HEK293 (cell line): ENCODE measurements at regions not wholly inside any gene's neighbourhood (a gene's known extent, or its start where the extent isn't known, plus 50 kb on each side); places are given as distances from the start of the nearest gene placed in this dataset.

Experiments
- CTCF ChIP-seq: fragments of 450-650 bp; formaldehyde crosslinking; IDR thresholded peaks from 2 replicates; pipeline ENCODE4 v1.5.1; 2016; ENCODE audit warnings: missing biosample characterization, missing genetic modification characterization
- HOXA7 ChIP-seq: sonication (generic); formaldehyde crosslinking; IDR thresholded peaks from 2 replicates; pipeline ENCODE4 v1.8.1; 2022; ENCODE audit warnings: missing genetic modification reagents, borderline replicate concordance
- KLF16 ChIP-seq: fragments of 450-650 bp; formaldehyde crosslinking; IDR thresholded peaks from 2 replicates; pipeline ENCODE4 v1.5.1; 2017; ENCODE audit warnings: missing biosample characterization, missing genetic modification characterization
- REST ChIP-seq: fragments of 450-650 bp; formaldehyde crosslinking; IDR thresholded peaks from 2 replicates; pipeline ENCODE4 v1.5.1; 2016; ENCODE audit warnings: missing biosample characterization, missing genetic modification characterization
- ZNF19 ChIP-seq: fragments of 450-650 bp; formaldehyde crosslinking; IDR thresholded peaks from 2 replicates; pipeline ENCODE4; 2016; ENCODE audit warnings: missing biosample characterization, missing genetic modification characterization, low read depth
- ZNF24 ChIP-seq: fragments of 450-650 bp; formaldehyde crosslinking; IDR thresholded peaks from 2 replicates; pipeline ENCODE4 v1.5.1; 2016; ENCODE audit warnings: missing biosample characterization, missing genetic modification characterization
- TF ChIP-seq, protein P1 (sequence below): fragments of 450-650 bp; formaldehyde crosslinking; IDR thresholded peaks from 2 replicates; pipeline ENCODE4 v1.5.1; 2016; ENCODE audit warnings: missing biosample characterization, missing genetic modification characterization, low read depth

GRCh38 chr17:13871261-13871660 lies 198.0 kb upstream of the COX10 start:
- TF ChIP-seq REST (tag by site-specific recombination) (no peak), ZNF24 (tag by site-specific recombination) (no peak), HOXA7 (CRISPR knock-in tag) (no peak), KLF16 (tag by site-specific recombination) (no peak), CTCF (tag by site-specific recombination) (no peak), ZNF19 (tag by site-specific recombination) (no peak)
- TF ChIP-seq, protein P1, sequence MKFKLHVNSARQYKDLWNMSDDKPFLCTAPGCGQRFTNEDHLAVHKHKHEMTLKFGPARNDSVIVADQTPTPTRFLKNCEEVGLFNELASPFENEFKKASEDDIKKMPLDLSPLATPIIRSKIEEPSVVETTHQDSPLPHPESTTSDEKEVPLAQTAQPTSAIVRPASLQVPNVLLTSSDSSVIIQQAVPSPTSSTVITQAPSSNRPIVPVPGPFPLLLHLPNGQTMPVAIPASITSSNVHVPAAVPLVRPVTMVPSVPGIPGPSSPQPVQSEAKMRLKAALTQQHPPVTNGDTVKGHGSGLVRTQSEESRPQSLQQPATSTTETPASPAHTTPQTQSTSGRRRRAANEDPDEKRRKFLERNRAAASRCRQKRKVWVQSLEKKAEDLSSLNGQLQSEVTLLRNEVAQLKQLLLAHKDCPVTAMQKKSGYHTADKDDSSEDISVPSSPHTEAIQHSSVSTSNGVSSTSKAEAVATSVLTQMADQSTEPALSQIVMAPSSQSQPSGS (tag by site-specific recombination): no peak
